Left cardiac atrium (tissue), 4 donors: ENCODE measurements at regions not wholly inside any gene's neighbourhood (a gene's known extent, or its start where the extent isn't known, plus 50 kb on each side); places are given as distances from the start of the nearest gene placed in this dataset.

Source experiments
- ATAC-seq, 2 donors: fragments of 200-7000 bp; cut with Tn5 transposase; one replicate each; pipeline ENCODE4 v1.9.1; 2020; ENCODE audit warnings: mild to moderate bottlenecking in 2 of 2, moderate library complexity in 2 of 2
- DNase-seq: peaks from one replicate; pipeline ENCODE4 v3.0.0-alpha.2; 2020
- intact Hi-C, 2 donors: fragments of 100-400 bp; cut with DNase I; formaldehyde crosslinking; loops; one replicate each; pipeline versions ENCODE4 v1.14.1 to v1.15.1; 2022 to 2023
- donor health status: DM: no; HTN: yes; CAD: no.
- donor health status: DM: no; HTN: yes; CAD: no; lungs with severe emphysema.
- donor health status: DM: yes; HTN: yes; CAD: no.
- donor health status: Dilated cardiomyopathy.

GRCh38 chr13:72151241-72151640, 284.2 kb upstream of the DACH1 start:
- DNase-seq (no peak), ATAC-seq (no peak)
- intact Hi-C loops = no loop called here

DNA sequence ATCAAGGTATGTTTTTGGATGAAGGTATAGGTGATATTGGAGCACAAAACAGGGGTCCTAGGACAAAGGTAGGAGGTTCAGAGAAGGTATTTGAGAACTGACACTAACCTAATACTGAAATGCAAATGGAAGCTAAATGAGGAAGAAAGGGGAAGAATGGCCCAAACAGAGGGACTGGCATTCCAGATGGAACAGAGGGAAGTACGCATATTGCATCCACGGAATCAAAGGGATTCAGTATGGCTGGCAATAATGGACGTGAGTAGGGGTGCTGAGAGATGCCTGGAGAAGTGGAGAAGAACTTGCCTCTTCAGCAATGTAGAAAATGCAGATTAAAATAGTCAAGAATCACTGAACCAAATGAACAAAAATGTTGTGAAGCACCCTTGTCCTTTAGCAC, 283.5 kb upstream of the DACH1 start:
- intact Hi-C loops = no loop called here
- DNase-seq (no peak), ATAC-seq (no peak)

DNA sequence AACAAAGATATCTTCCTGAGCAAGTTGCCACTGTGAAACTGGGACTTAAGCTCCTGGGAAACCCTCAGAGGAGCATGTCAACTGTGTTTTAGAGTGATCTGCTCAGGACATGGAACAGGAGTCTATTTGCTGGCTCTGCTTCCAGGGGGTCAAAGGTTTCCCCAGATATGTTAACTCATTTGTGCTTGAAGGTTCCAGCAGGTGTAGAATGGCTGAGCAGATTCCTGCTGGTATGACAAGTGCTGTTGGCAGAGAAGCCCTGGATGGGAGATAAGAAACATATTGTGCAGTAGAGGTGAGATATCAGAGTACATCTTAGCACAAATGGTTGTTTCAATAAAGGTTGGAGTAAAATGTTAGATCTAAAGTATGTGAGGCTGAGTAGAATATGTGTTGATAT, 282.7 kb upstream of the DACH1 start:
- ATAC-seq = no peak
- intact Hi-C loops = no loop called here

DNA sequence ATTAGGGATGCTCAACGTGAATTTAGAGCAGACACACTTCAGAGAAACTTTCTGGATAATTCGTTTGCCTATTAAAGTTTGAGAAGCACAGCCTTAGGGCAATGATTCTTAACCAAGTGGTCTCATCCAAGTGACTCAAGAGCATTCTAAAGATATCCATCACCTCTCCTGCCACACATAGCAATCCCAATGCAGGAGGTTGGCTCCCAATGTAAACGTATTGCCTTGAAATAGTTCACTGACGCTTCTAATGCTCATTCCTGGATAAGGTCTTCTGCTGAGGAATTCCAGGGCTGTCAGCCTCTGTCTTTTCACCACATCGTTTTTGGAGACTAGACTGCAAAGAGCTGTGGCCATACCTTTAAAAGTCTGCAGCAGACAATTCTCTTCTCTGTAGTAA, 279.8 kb upstream of the DACH1 start:
- ATAC-seq = no peak

More for the DNA sequence above, 282.7 kb upstream of the DACH1 start:
- DNase-seq = no peak

DNA sequence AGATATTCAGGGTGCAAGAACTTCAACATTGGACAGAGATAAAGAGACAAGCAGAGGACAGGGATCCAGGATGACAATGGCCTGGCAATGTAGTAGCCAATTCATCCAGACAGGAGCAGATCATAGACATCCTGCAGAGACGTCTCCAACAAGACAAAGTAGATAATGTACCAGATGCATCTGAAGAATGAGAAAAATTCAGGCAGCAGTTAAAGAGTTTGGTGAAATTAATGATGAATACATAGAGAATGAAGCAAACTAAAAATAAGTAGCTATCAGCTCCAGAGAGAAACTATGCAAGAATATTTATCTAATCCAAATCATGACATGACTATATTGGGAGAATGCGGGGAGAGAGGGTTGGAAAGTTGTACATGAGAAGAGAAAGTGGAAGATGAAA, 278.4 kb upstream of the DACH1 start:
- intact Hi-C loops = no loop called here
- ATAC-seq (no peak), DNase-seq (no peak)

More for the DNA sequence above, 279.8 kb upstream of the DACH1 start:
- intact Hi-C loops = no loop called here
- DNase-seq = no peak

DNA sequence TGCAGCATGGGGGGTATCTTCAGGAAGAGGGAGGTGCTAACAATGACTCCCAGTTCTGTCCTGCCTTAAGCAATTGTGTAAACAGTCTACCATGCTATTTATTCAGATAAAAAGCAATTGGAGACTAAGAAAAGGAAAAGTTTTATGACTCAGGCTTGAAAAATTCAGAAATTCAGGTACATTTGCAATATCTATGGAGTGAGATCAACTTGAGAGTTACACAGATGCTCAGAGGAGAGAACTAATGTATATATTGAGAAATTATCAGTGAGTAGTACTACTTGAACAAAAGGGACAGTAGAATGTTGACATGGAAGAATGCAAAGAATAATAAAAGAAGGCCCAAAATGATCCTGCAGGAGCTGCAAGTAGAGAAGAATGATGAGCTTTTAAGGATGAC, 277.6 kb upstream of the DACH1 start:
- no peak for DNase-seq
- ATAC-seq = no peak
- intact Hi-C loops = no loop called here

DNA sequence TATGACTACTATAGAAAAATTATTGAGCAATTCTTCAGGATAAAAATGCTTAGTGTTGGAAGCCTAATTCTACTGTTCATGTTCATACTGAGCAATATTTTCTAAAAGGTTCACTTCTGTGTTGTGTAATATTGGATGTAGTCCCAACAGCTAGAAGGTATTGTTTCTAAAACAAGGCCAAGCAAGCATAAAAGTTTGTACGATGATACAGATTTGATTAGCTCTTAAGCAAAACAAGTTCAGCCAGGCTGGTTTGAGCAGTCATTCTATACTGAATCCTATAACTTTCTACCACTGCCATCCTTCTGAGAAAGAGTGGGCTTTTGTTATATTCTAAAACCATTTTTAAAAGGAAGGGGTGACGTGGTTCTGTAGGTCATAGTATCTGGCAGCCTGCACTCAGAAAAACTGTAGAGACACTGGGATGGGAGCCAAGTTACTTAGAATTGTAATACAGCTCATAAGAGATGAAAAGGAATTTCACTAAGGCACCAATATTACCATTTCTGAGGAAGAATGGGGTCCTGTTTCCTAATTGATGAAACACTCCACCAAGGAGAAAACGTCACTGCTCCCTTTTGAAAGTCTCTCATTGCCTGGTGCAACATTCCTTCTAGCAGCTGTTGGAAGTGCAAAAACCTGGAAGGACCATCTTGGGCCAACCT, 275.0 kb upstream of the DACH1 start:
- intact Hi-C loops = no loop called here
- DNase-seq (no peak), ATAC-seq (no peak)

- intact Hi-C loops = no loop called here
- ATAC-seq (no peak), DNase-seq (no peak)
These were observed 272.2 kb upstream of the DACH1 start for GRCh38 chr13:72139192-72139591.

- DNase-seq (no peak), ATAC-seq (no peak)
- intact Hi-C loops = no loop called here
These were observed 265.1 kb upstream of the DACH1 start for GRCh38 chr13:72132075-72132474.

GRCh38 chr13:72129117-72129516, 262.1 kb upstream of the DACH1 start:
- ATAC-seq (no peak), DNase-seq (no peak)
- intact Hi-C loops = no loop called here

GRCh38 chr13:72127031-72127430, 260.0 kb upstream of the DACH1 start:
- intact Hi-C loops = no loop called here
- ATAC-seq (no peak), DNase-seq (no peak)

DNA sequence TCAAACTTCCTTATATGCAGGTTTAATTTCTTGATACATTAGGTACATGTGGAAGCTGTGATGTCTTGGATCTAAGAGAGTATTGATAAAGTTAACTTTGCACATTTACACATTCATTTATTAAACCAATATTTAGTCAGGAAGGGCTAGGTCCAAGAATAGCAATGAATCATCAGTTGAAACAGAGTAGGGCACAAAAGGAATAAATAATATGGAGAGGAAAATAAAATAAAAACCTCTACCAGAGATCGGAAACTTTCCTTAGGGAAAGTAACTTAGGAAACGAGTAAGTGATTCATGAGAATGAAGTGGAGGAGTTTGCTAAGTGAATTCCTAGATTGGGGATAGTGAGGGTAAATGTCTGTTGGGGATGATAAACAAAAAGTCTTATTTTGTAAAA, 259.4 kb upstream of the DACH1 start:
- DNase-seq (no peak), ATAC-seq (no peak)
- intact Hi-C loops = no loop called here

GRCh38 chr13:72125561-72125960, 258.6 kb upstream of the DACH1 start:
- ATAC-seq = no peak
- intact Hi-C loops = no loop called here

DNA sequence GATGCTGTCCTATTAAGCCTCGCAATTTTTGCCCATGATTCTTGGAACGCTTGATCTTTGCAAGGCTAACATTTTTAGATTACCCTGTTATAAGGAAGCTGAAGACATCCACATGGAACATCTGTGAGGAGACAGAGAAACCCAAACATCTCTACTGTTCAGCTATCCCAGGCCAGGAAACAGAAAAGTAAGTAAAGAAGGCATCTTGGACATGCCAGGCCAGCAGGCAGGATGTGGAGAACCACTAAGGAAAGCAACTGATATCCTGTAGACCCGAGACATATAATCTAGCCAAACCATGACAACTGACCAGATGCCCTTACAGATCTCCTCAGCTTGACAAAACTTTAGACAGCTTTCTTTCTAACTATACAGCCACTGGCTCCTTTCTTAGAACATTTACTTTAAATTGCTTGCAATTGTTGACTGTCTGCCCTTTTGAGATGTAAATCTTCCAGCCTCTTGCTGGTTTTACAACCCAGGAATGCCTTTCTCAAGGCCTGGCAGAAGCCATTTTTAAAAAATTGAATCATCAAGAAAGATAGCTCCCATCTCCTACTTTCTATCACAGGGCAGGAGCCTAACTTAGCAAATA, 255.8 kb upstream of the DACH1 start:
- intact Hi-C loops = no loop called here
- DNase-seq (no peak), ATAC-seq (no peak)

More at GRCh38 chr13:72125561-72125960, 258.6 kb upstream of the DACH1 start:
- DNase-seq = no peak

- intact Hi-C loops = no loop called here
- no peak for DNase-seq
- ATAC-seq = no peak
These were observed 254.5 kb upstream of the DACH1 start for GRCh38 chr13:72121466-72121865.

DNA sequence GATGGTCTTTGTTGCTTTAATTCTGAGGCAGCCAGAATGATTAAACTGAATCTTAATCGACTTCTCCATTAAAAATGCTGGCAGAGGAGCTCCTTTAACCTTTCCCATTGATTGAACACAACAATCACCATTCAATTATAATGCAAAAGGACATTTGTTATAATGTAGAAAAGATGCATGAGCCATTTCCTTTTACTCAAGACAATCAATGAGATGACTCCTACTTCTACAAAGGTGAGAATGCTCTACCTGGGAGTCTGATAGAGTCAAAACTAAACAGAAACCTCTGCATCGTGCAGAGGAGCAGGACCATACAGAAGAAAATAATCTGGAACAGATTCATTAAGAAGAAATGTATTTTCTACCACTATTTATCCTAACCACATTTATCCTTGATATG, 253.6 kb upstream of the DACH1 start:
- intact Hi-C loops = no loop called here
- ATAC-seq = no peak
- DNase-seq = no peak

GRCh38 chr13:72113931-72114330, 246.9 kb upstream of the DACH1 start:
- DNase-seq = no peak
- no peak for ATAC-seq
- intact Hi-C loops = no loop called here

GRCh38 chr13:72113076-72113475, 246.1 kb upstream of the DACH1 start:
- intact Hi-C loops = no loop called here
- no peak for ATAC-seq

DNA sequence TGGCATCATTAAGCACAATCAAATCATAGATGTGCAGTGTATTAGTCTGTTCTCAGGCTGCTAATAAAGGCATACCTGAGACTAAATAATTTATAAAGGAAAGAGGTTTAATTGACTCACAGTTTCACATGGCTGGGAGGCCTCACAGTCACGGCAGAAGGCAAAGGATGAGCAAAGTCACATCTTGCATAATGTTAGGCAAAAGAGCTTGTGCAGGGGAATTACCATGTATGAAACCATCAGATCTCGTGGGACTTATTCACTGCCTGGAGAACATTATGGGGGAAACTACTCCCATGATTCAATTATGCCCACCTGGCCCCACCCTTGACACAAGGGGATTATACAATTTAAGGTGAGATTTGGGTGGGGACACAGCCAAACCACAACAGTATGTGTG, 245.2 kb upstream of the DACH1 start:
- DNase-seq (no peak), ATAC-seq (no peak)
- intact Hi-C loops = no loop called here

More at GRCh38 chr13:72113076-72113475, 246.1 kb upstream of the DACH1 start:
- no peak for DNase-seq

DNA sequence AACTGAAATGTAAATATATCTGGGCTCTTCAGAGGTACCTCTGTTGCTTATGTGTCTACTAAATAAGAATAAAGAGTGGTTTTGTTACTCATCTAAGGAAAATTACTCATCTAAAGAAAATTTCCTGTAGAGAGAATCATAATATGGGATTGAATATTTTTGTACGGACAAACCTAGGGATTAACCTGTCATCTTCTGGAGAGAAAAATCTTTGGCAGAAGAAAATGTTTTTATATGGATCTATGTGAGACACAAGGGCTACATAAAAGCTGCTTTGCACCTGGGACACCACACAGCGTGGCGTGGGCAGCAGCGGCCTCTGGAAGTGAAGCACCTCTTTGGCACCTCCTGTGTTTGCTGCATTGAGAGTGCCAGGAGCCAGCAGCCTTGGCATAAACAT, 242.9 kb upstream of the DACH1 start:
- intact Hi-C loops = no loop called here
- DNase-seq (no peak), ATAC-seq (no peak)

GRCh38 chr13:72104656-72105180, 237.7 kb upstream of the DACH1 start:
- peak in 1 of 2 donors; percentile 75 for ATAC-seq
- intact Hi-C loops = no loop called here
- no peak for DNase-seq
